ENCODE measurements at regions not wholly inside any gene's neighbourhood (a gene's known extent, or its start where the extent isn't known, plus 50 kb on each side); places are given as distances from the start of the nearest gene placed in this dataset.

DNA sequence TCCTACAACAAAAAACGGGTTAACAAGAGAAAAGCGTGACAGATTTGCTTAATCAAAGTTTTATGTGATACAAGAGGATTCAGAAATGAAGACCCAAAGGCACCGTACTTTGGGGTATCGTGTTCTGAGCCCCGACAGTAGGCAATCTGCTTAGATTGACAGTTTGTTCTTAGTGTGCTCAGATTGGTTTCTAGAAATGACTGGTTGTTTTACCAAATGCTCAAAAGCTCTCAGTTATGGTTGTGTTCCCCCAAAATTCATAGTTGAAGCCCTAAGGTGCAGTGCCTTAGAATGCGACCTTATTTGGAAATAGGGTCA lies 102.7 kb downstream of the RASSF10 start:
- TF ChIP-seq CTCF (tag by site-specific recombination; IDR thresholded peaks at IDR 0.05) = no peak
- TF ChIP-seq TCF7L2 (IDR thresholded peaks at IDR 0.05; ENCODE audit: borderline replicate concordance, low read depth, low read length) = no peak
- no peak for TF ChIP-seq ZNF747 (tag by site-specific recombination; IDR thresholded peaks at IDR 0.05)
- TF ChIP-seq ZNF248 (tag by site-specific recombination; IDR thresholded peaks at IDR 0.05) = no peak
- TF ChIP-seq ZNF114 (tag by site-specific recombination; IDR thresholded peaks at IDR 0.05) = no peak
- no peak for TF ChIP-seq ZNF311 (tag by site-specific recombination; IDR thresholded peaks at IDR 0.05; ENCODE audit: borderline replicate concordance)
- TF ChIP-seq ZNF157 (tag by site-specific recombination; IDR thresholded peaks at IDR 0.05) = no peak
- no peak for TF ChIP-seq ZNF394 (tag by site-specific recombination; IDR thresholded peaks at IDR 0.05; ENCODE audit: borderline replicate concordance)
- TF ChIP-seq ZNF138 (tag by site-specific recombination; IDR thresholded peaks at IDR 0.05; ENCODE audit: borderline replicate concordance) = no peak
- TF ChIP-seq HOXA7 (CRISPR knock-in tag; IDR thresholded peaks at IDR 0.05; ENCODE audit: borderline replicate concordance) = no peak
- no peak for TF ChIP-seq PRDM6 (tag by site-specific recombination; IDR thresholded peaks at IDR 0.05)
- no peak for TF ChIP-seq ZFP3 (tag by site-specific recombination; IDR thresholded peaks at IDR 0.05; ENCODE audit: low read depth)
- TF ChIP-seq, protein P1, sequence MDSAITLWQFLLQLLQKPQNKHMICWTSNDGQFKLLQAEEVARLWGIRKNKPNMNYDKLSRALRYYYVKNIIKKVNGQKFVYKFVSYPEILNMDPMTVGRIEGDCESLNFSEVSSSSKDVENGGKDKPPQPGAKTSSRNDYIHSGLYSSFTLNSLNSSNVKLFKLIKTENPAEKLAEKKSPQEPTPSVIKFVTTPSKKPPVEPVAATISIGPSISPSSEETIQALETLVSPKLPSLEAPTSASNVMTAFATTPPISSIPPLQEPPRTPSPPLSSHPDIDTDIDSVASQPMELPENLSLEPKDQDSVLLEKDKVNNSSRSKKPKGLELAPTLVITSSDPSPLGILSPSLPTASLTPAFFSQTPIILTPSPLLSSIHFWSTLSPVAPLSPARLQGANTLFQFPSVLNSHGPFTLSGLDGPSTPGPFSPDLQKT (IDR thresholded peaks at IDR 0.05; ENCODE audit: borderline replicate concordance, low read depth, low read length) = no peak
- no peak for TF ChIP-seq SP3 (tag by site-specific recombination; IDR thresholded peaks at IDR 0.05)

Data from HEK293 (cell line).